ENCODE measurements at regions not wholly inside any gene's neighbourhood (a gene's known extent, or its start where the extent isn't known, plus 50 kb on each side); places are given as distances from the start of the nearest gene placed in this dataset.
"Not testable (repeated sequence)": the region's sequence is repeated elsewhere in the genome, so short reads cannot be mapped to it uniquely, and the experiment has no call there.

GRCh38 chr7:80018941-80019808, 115.5 kb upstream of the GNAI1 start:
- H3K4me3 ChIP-seq (ENCODE audit: low read depth, low read length) = no peak overlapping the region
- TF ChIP-seq CTCF (IDR thresholded peaks at IDR 0.05; ENCODE audit: low read depth, low read length) = peak; percentile 73

GRCh38 chr7:80017101-80017698, 117.4 kb upstream of the GNAI1 start:
- H3K4me3 ChIP-seq (ENCODE audit: low read depth, low read length) = no peak overlapping the region
- TF ChIP-seq CTCF (IDR thresholded peaks at IDR 0.05; ENCODE audit: low read depth, low read length) = no peak

- no peak overlapping the region for H3K4me3 ChIP-seq (ENCODE audit: low read depth, low read length)
- no peak for TF ChIP-seq CTCF (IDR thresholded peaks at IDR 0.05; ENCODE audit: low read depth, low read length)
Observed at GRCh38 chr7:80014511-80014910, 120.1 kb upstream of the GNAI1 start.

- TF ChIP-seq CTCF (IDR thresholded peaks at IDR 0.05; ENCODE audit: low read depth, low read length) = no peak
- H3K4me3 ChIP-seq (ENCODE audit: low read depth, low read length) = no peak overlapping the region
Observed at GRCh38 chr7:80008039-80008438, 126.6 kb upstream of the GNAI1 start.

GRCh38 chr7:80002865-80003264, 131.8 kb upstream of the GNAI1 start:
- H3K4me3 ChIP-seq (ENCODE audit: low read depth, low read length) = no peak overlapping the region
- no peak for TF ChIP-seq CTCF (IDR thresholded peaks at IDR 0.05; ENCODE audit: low read depth, low read length)

GRCh38 chr7:79998363-79998762, 136.3 kb upstream of the GNAI1 start:
- TF ChIP-seq CTCF (IDR thresholded peaks at IDR 0.05; ENCODE audit: low read depth, low read length) = no peak
- no peak overlapping the region for H3K4me3 ChIP-seq (ENCODE audit: low read depth, low read length)

- H3K4me3 ChIP-seq (ENCODE audit: low read depth, low read length) = no peak overlapping the region
- no peak for TF ChIP-seq CTCF (IDR thresholded peaks at IDR 0.05; ENCODE audit: low read depth, low read length)
Observed at GRCh38 chr7:79997345-79997744, 137.3 kb upstream of the GNAI1 start.

GRCh38 chr7:79995741-79996140, 138.9 kb upstream of the GNAI1 start:
- H3K4me3 ChIP-seq (ENCODE audit: low read depth, low read length) = not testable (repeated sequence)

Data from WI38 (cell line).